GM18511 (cell line): ENCODE measurements at regions not wholly inside any gene's neighbourhood (a gene's known extent, or its start where the extent isn't known, plus 50 kb on each side); places are given as distances from the start of the nearest gene placed in this dataset.
"Not testable (repeated sequence)": the region's sequence is repeated elsewhere in the genome, so short reads cannot be mapped to it uniquely, and the experiment has no call there.

Experiments
- ATAC-seq: cut with Tn5 transposase; IDR thresholded peaks from one replicate; pipeline ENCODE4 v1.9.1; 2021; ENCODE audit warnings: mild to moderate bottlenecking, moderate library complexity; ENCODE audit not compliant: unreplicated experiment

- ATAC-seq: no peak
Measured at GRCh38 chr7:35908331-35909216, 107.7 kb downstream of the SEPTIN7 start.

DNA sequence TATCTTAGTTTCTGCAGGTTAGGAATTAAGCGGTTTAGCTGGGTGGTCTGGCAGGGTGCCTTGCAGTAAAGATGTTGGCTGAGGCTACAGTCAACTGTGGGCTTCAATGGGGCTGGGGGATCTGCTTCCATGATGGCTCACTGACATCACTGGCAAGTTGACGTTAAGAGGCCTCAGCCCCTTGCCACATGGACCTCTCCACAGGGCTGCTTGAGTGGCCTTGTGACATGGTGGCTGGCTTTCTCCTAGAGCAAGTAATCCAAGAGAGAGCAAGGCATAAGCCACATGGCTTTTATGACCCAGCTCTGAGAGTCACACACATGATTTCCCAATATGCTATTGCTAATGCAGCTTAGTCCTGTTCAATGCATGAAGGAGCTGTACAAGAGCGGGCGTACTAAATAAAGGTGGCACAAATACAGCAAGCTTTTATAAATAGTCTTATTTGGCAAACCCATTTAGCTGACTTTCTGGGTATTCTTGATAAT is 109.1 kb downstream of the SEPTIN7 start:
- ATAC-seq: no peak

GRCh38 chr7:35910621-35911020 is 109.8 kb downstream of the SEPTIN7 start:
- not testable (repeated sequence) for ATAC-seq

GRCh38 chr7:35913350-35913749 is 112.5 kb downstream of the SEPTIN7 start:
- not testable (repeated sequence) for ATAC-seq

GRCh38 chr7:35914214-35914613 is 113.4 kb downstream of the SEPTIN7 start:
- not testable (repeated sequence) for ATAC-seq

DNA sequence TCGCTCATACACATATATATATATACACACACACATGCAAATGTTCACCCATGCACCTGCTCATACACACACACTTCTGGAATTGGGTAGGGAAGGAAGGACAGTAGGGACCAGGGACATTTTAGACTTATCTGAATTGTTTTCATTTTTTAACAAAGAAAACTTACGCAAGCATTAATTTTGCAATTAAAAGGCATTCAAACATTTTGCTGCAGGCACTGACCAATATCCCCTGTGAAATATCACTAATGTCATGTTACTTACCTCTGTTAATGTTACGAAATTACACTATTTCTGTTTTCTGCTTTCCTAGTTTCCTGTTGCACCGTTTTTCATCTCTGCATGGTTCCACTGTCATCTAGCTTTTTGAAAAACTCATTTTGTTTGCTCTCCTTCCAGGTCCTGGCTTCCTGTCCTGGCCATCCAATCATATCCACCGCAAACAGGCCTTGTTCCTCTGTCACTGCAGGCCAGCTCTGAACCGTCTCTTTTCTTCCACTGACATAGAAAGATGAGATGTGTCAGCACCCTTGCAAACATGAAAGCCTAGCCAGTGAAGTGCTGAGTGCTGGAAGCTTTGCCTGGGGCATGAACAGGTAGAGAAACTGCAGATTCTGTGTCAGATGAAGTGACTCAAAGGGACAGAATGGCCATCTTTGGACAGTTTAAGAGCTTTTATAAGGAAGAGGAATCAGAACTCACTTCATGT is 114.5 kb downstream of the SEPTIN7 start:
- not testable (repeated sequence) for ATAC-seq

DNA sequence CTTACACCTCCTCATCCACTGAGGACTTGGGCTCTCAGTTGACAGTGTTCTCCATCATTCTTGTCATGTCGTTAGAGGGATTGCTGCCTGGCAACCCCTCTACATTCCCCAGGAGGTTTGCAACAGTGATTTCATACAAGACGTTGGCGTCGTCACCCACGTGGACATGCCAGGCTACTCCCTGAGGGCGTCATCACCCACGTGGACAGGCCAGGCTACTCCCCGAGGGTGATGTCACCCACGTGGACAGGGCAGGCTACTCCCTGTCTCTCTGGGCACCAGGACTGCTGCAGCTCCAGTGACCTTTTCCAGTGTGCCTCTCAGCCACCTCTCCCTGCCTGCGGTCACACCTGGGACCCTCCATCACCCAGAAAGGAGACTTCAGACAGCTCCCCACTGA is 117.4 kb downstream of the SEPTIN7 start:
- not testable (repeated sequence) for ATAC-seq

- peak; percentile 72 for ATAC-seq
Measured at GRCh38 chr7:35919607-35920006, 118.8 kb downstream of the SEPTIN7 start.

DNA sequence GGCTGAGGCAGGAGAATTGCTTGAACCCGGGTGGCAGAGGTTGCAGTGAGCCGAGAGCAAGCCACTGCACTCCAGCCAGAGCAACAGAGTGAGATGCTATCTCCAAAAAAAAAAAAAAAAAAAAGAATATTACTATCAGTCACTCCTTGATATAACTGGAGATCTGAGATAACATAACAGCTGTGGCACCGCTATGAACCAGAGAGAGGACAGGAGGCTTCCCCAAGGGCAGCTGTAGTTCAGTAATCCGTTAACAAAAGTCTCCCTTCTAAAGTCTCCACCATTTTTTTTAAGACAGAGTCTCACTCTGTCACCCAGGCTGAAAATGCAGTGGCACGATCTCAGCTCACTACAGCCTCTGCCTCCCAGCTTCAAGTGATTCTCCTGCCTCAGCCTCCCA is 120.5 kb downstream of the SEPTIN7 start:
- not testable (repeated sequence) for ATAC-seq

DNA sequence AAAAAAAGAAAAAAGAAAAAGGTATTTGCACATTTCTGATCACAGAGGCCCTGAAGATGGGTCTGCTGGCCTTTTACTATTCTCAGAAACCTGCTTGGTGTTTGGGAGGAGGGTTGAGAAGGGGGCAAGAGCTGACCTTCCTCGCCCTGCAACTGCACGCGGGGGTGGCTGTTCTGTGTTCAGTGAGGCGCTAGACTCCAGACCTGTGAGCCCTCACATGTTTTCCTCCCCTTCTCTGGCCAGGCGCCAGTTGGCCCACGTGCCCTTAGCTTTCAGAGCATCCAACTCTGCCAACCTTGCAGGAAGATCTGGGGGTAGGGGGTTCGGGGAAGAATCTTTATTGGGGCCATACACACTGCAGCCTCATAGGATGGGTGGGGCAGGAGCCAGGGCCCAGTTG is 123.8 kb downstream of the SEPTIN7 start:
- not testable (repeated sequence) for ATAC-seq

GRCh38 chr7:35926966-35927365 is 126.1 kb downstream of the SEPTIN7 start:
- not testable (repeated sequence) for ATAC-seq

GRCh38 chr7:35931134-35931533 is 130.3 kb downstream of the SEPTIN7 start:
- not testable (repeated sequence) for ATAC-seq

DNA sequence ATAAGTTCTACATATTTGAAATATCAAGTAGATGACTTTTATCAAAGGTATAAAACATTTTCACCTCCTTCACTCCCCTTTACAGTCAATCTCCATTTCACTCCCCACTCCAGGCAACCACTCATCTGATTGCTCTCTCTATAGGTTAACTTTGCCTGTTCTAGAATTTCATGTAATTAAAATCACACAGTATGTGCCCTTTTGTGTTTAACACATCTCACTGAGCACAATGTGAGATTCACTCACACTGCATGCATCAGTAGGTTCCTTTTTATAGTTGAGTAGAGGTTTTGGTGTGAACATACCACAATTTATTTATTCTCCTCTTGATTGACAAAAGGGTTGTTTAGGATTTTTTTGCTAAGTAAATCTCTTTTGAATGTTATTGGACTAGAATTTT is 130.7 kb downstream of the SEPTIN7 start:
- ATAC-seq: not testable (repeated sequence)

DNA sequence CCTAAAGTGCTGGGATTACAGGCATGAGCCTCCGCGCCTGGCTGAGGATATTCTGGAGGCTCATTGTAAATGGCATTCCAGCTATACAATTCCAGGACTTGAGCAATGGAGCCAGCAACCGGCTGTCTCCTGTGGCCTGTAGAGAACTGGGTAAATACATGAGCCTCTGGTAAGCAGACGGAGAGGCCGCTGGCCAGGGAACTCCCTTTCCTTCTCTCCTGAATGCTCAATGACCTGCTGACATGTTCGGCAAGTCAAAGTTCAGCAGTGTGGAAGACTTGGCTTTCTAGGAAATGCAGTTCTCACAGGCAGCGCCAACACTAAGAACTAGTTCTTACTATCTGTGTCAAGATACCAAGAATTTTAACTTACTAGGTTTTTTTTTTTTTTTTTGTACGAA is 139.8 kb downstream of the SEPTIN7 start:
- ATAC-seq: not testable (repeated sequence)

- not testable (repeated sequence) for ATAC-seq
Measured at GRCh38 chr7:35945621-35946020, 144.8 kb downstream of the SEPTIN7 start.

DNA sequence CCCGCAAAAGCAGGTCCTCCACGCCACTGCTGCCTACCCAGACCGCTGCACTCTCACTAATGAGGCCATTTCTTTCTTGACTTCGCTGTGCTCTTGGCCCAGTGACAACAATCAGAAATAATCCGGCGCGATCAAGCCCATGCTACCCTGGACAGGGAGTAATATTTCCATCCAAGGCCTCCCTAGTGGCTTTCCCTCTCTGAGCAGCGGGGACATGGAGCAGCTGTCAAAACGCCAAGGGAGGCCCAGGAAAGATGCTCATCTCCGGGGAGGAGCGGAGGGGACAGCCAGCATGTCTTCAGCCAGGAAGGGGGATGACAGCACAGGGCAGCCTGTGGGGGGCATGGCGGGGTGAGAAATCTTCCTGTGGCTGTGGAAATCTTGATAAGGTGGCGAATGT is 154.9 kb downstream of the SEPTIN7 start:
- ATAC-seq: not testable (repeated sequence)

DNA sequence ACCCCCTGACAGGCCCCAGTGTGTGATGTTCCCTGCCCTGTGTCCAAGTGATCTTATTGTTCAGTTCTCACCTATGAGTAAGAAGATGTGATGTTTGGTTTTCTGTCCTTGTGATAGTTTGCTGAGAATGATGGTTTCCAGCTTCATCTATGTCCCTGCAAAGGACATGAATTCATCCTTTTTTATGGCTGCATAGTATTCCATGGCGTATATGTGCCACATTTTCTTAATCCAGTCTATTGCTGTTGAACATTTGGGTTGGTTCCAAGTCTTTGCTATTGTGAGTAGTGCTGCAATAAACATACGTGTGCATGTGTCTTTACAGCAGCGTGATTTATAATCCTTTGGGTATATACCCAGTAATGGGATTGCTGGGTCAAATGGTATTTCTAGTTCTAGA is 156.1 kb downstream of the SEPTIN7 start:
- ATAC-seq: not testable (repeated sequence)

DNA sequence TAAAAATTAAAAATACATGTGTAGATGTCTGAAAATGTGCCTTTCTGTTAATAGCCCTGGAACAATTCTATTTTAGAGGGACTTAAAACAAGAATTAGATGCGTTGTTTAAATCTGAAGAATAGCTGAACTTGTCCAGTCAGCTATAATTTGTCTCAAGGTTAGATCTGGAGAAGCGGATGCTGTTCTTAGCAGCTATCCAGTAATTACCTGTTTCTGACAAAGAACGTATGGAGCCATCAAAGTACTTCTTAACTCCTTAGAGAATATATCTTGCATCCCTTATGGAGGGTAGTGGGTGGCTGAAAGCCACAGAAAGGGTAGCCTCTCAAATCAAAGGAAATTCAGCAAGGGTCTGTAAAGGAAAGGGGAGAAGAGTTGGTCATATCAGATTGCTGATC is 160.4 kb downstream of the SEPTIN7 start:
- ATAC-seq: not testable (repeated sequence)

- not testable (repeated sequence) for ATAC-seq
Measured at GRCh38 chr7:35962607-35963006, 161.8 kb downstream of the SEPTIN7 start.

- ATAC-seq: no peak
Measured at GRCh38 chr7:35967366-35968139, 166.7 kb downstream of the SEPTIN7 start.
